ENCODE measurements at regions not wholly inside any gene's neighbourhood (a gene's known extent, or its start where the extent isn't known, plus 50 kb on each side); places are given as distances from the start of the nearest gene placed in this dataset.

- TF ChIP-seq ZFP30 (CRISPR knock-in tag; IDR thresholded peaks at IDR 0.05) (no peak), ZNF70 (CRISPR knock-in tag; IDR thresholded peaks at IDR 0.05) (no peak), ISL1 (CRISPR knock-in tag; IDR thresholded peaks at IDR 0.05) (no peak), CSRNP3 (CRISPR knock-in tag; IDR thresholded peaks at IDR 0.05) (no peak), ARNTL (CRISPR knock-in tag; IDR thresholded peaks at IDR 0.05; ENCODE audit: borderline replicate concordance, low read depth) (no peak), ZFP3 (CRISPR knock-in tag; IDR thresholded peaks at IDR 0.05) (no peak), PPARA (CRISPR knock-in tag; IDR thresholded peaks at IDR 0.05; ENCODE audit: borderline replicate concordance) (no peak), ZNF8 (CRISPR knock-in tag; IDR thresholded peaks at IDR 0.05) (no peak), PATZ1 (CRISPR knock-in tag; IDR thresholded peaks at IDR 0.05; ENCODE audit: borderline replicate concordance) (no peak), SNAI2 (CRISPR knock-in tag; IDR thresholded peaks at IDR 0.05) (no peak), TCF4 (CRISPR knock-in tag; IDR thresholded peaks at IDR 0.05; ENCODE audit: borderline replicate concordance) (no peak), RARB (CRISPR knock-in tag; IDR thresholded peaks at IDR 0.05) (no peak), CSDC2 (CRISPR knock-in tag; IDR thresholded peaks at IDR 0.05) (no peak)
Observed at GRCh38 chr10:81733542-81733941, 141.5 kb upstream of the NRG3 start.
